ENCODE measurements at regions not wholly inside any gene's neighbourhood (a gene's known extent, or its start where the extent isn't known, plus 50 kb on each side); places are given as distances from the start of the nearest gene placed in this dataset.
"Not testable (repeated sequence)": the region's sequence is repeated elsewhere in the genome, so short reads cannot be mapped to it uniquely, and the experiment has no call there.

DNA sequence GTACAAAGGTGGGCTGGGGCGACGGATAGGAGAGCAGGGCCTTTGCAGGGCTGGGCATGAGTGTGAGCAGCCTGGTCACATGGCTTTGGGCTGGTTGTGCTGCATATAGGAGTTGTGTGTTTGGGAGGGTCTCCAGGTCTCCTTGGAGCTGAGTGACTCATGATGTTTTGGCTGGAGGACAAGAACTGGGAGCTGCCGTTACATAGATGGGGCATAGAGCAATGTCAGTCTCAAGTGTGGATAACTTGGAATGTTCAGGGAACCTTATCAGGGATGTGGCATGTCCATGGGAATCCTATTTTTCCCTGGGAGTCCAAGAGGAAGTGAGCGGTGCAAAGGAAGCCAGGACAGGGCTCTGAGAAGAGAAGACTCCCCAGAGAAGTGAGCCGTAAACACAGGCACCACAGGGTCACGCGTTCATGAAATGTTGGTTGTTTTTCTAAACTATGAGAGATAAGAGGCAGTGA, 136.4 kb upstream of the KCNE2 start:
- Mint-ChIP-seq H3K4me3 (no peak overlapping the region), H3K4me1 (ENCODE audit: low read depth in 2 of 2) (no peaks in the 10 kb centered on the region), H3K36me3 (ENCODE audit: insufficient read depth) (no peaks in the 10 kb centered on the region), H3K27me3 (peaks cover 3 to 11% of the 10 kb centered on the region in 2 donors), H3K9me3 (no peaks in the 10 kb centered on the region), H3K27ac (no peak overlapping the region)
- ATAC-seq (replicated peaks) = no peak
- no peak for DNase-seq

DNA sequence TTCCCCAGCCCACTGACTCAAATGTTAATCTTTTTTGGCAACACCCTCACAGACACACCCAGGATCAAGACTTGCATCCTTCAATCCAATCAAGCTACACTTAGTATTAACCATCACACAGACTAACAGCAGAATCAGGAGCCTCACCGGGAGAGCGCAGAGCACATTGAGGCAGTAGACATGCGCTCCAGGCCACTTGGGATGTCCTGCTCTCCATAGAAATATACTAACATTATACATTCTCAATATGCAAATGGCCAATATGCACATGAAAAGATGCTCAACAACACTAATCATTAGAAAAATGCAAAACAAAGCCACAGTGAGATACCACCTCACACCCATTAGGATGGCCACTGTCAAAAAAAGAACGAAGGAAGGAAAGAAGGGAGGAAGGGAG, 135.0 kb upstream of the KCNE2 start:
- no peak for DNase-seq
- Mint-ChIP-seq H3K4me1 (ENCODE audit: low read depth in 2 of 2) (no peaks in the 10 kb centered on the region), H3K27me3 (peaks cover 6 to 8% of the 10 kb centered on the region in 2 donors), H3K36me3 (ENCODE audit: insufficient read depth) (no peaks in the 10 kb centered on the region), H3K9me3 (no peaks in the 10 kb centered on the region), H3K27ac (no peak overlapping the region), H3K4me3 (no peak overlapping the region)
- no peak for ATAC-seq (replicated peaks)

DNA sequence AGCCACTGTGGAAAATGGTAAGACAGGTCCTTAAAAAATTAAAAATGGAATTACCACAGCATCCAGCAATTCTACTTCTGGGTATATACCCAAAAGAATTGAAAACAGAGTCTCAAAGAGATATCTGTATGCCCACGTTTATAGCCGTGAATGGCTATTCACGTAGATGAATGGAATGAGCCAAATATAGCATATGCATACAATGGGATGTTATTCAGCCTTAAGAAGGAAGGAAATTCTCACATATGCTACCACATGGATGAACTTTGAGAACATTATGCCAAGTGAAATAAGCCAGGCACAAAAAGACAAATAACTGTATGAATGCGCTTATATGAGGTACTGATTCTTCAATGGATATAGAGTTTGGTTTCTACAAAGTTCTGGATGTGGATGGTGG, 134.5 kb upstream of the KCNE2 start:
- no peaks in the 10 kb centered on the region for H3K4me1 Mint-ChIP-seq (ENCODE audit: low read depth in 2 of 2)
- H3K27ac Mint-ChIP-seq = no peak overlapping the region
- no peaks in the 10 kb centered on the region for H3K9me3 Mint-ChIP-seq
- H3K27me3 Mint-ChIP-seq = peaks cover 6 to 14% of the 10 kb centered on the region in 2 donors
- no peaks in the 10 kb centered on the region for H3K36me3 Mint-ChIP-seq (ENCODE audit: insufficient read depth)
- ATAC-seq (replicated peaks) = no peak
- no peak for DNase-seq
- H3K4me3 Mint-ChIP-seq = no peak overlapping the region

DNA sequence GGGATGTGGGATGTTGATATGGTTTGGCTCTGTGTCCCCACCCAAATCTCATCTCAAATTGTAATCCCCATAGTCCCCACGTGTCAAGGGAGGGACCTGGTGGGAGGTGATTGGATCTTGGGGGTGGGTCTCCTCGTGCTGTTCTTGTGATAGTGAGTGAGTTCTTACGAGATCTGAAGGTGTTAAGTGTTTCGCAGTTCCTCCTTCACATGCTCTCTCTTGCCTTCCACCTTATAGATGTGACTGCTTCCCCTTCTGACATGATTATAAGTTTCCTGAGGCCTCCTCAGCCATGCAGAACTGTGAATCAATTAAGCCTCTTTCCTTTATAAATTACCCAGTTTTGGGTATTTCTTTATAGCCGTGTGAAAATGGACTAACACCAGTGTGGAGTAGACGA, 130.1 kb upstream of the KCNE2 start:
- not testable (repeated sequence) for H3K27ac Mint-ChIP-seq; ATAC-seq (replicated peaks); H3K36me3 Mint-ChIP-seq (ENCODE audit: insufficient read depth); H3K4me1 Mint-ChIP-seq (ENCODE audit: low read depth in 2 of 2); H3K9me3 Mint-ChIP-seq; H3K4me3 Mint-ChIP-seq; DNase-seq
- H3K27me3 Mint-ChIP-seq = peaks cover 10 to 33% of the 10 kb centered on the region in 2 donors

DNA sequence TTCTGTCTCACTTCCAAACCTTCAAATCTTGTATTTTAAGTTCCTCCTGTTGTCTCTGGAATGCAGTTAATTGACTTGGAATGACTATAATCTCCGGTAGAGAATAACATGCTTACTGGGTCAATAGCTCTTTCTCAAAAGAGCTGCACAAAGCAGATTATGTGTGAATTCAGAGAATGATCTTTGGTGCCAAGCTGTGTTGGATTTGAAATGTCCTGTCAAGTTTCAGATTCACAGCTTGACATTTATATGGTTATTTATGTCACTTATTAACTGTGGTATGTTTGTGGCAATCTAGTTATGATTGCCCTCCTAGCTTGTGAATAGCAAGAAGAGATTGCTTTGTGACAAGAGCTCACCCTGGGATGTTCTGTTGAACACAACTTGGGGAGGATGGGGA, 128.3 kb upstream of the KCNE2 start:
- Mint-ChIP-seq H3K4me3 (no peak overlapping the region), H3K27me3 (peaks cover 6 to 33% of the 10 kb centered on the region in 2 donors), H3K4me1 (ENCODE audit: low read depth in 2 of 2) (no peaks in the 10 kb centered on the region), H3K9me3 (no peaks in the 10 kb centered on the region), H3K36me3 (ENCODE audit: insufficient read depth) (no peaks in the 10 kb centered on the region), H3K27ac (no peak overlapping the region)
- ATAC-seq (replicated peaks) (no peak), DNase-seq (no peak)

DNA sequence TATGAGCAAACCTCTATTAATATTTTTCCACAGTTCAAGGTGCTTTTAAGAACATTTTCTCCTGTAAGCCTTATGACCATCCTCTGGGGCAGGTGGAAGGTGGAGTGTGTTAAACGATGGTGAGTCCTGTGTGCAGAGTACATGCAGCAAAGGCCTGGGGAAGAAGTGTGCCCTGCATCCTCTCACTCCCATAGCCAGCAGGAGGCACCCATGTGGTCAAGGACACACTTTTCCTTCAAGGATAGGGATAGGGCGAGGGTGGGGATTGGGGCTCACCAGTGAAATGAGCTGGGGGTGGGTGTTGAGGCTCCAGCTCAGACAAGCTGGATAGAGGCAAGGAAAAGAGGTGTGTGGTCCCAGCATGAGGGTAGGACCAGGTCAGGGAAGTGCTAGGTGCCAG, 120.8 kb upstream of the KCNE2 start:
- no peaks in the 10 kb centered on the region for H3K36me3 Mint-ChIP-seq (ENCODE audit: insufficient read depth)
- no peaks in the 10 kb centered on the region for H3K4me1 Mint-ChIP-seq (ENCODE audit: low read depth in 2 of 2)
- no peak overlapping the region for H3K27ac Mint-ChIP-seq
- ATAC-seq (replicated peaks) (no peak), DNase-seq (no peak)
- no peak overlapping the region for H3K4me3 Mint-ChIP-seq
- no peaks in the 10 kb centered on the region for H3K9me3 Mint-ChIP-seq
- H3K27me3 Mint-ChIP-seq = no peaks in the 10 kb centered on the region

DNA sequence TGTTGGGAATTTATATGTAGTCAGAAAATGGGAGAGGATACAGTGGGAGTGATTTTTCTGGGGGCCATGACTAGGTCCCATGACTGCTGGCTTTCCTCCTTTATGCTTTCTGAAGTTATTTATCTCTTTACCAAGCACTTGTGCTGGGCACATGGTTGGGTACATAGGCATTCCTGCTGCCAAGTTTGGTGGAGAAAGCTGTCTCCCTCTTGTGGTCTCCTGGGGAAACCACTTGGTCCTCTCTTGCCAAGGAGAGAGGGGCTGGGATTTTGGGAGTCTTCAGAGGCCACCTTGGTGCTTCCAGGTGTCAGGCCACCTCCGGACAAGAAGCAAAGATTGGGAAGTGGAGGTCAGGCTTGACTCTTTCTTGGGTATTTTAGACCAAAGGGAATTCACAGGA, 120.2 kb upstream of the KCNE2 start:
- Mint-ChIP-seq H3K27me3 (no peaks in the 10 kb centered on the region), H3K4me1 (ENCODE audit: low read depth in 2 of 2) (no peaks in the 10 kb centered on the region), H3K4me3 (no peak overlapping the region), H3K9me3 (no peaks in the 10 kb centered on the region), H3K27ac (no peak overlapping the region), H3K36me3 (ENCODE audit: insufficient read depth) (no peaks in the 10 kb centered on the region)
- no peak for ATAC-seq (replicated peaks)
- DNase-seq = no peak

DNA sequence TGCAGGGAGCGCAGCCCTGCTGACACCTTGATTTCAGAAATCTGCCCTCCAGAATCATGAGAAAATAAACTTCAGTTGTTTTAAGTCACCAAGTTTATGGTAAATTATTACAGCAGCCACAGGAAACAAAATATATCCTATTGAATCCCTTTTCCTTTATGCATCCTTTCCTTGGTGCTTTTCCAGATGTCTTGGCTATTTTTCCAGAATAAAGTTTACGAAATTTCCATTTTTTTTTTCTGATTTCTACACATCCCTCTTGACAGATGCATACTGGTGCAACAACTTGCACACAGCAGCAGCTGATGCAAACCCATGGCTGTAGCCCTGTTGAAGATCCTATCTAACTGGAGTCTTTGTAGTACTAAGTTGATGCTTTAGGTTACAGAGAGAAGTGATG, 111.1 kb upstream of the KCNE2 start:
- DNase-seq (no peak), ATAC-seq (replicated peaks) (no peak)
- no peak overlapping the region for H3K27ac Mint-ChIP-seq
- no peaks in the 10 kb centered on the region for H3K4me1 Mint-ChIP-seq (ENCODE audit: low read depth in 2 of 2)
- H3K4me3 Mint-ChIP-seq = no peak overlapping the region
- peaks cover 10 to 32% of the 10 kb centered on the region in 2 donors for H3K27me3 Mint-ChIP-seq
- H3K36me3 Mint-ChIP-seq (ENCODE audit: insufficient read depth) = no peaks in the 10 kb centered on the region
- H3K9me3 Mint-ChIP-seq = peaks cover 7 to 11% of the 10 kb centered on the region in 2 donors

DNA sequence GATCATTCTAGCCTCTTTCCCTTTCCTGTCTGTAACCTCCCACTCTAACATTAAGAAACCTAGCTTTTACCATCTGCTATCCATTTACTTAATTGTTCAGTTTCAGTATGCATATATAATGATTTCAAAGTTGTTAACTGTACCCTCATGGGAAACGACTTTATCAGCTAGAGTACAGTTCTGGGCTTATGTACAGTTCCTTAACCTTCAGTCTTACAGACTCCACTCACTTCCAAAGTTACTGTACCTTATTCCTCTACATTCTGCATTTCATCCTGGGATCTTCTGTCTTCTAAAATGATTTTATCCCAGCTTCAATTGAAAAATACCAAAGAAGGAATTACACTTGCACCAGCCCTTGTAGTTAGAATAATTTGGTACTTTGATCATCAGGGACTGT, 108.7 kb upstream of the KCNE2 start:
- no peak for DNase-seq
- Mint-ChIP-seq H3K4me3 (no peak overlapping the region), H3K27me3 (peaks cover 16 to 35% of the 10 kb centered on the region in 2 donors), H3K4me1 (ENCODE audit: low read depth in 2 of 2) (no peaks in the 10 kb centered on the region), H3K9me3 (peaks cover 7 to 11% of the 10 kb centered on the region in 2 donors), H3K36me3 (ENCODE audit: insufficient read depth) (no peaks in the 10 kb centered on the region), H3K27ac (no peak overlapping the region)
- ATAC-seq (replicated peaks) = no peak

DNA sequence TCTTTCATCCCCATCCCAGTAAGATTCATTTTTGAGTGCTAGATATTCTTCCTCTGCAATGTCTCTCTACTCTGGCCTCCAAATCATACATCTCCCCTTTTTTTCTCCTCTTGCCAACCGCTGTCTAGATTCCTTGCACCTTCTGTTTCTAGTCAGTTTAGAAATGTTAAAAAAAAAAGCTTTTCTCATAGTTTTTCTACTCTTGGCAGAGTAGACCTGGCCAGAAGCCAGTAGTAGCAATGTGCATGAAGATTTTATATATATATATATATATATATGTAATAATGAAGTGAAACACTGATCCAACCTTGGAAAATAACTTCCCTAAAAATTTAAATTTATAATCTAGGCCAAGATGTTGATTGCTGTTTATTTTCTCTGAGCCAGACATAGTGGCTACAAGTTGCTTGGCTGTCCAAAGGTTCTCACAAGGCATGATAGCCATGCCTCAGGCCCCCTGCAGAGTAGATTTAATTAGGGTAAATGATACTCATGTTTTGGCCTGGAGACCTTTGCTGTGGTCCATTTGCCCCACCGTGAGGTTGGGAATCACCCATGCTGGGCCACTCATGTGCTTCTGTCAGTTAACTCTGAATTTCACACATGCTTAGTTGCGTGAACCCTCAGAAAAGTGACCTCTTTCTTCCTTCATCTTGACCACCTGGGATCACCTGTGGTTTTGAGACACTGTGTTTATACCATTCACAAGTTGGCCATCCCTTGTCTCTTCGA, 103.4 kb upstream of the KCNE2 start:
- Mint-ChIP-seq H3K36me3 (ENCODE audit: insufficient read depth) (no peaks in the 10 kb centered on the region), H3K4me1 (ENCODE audit: low read depth in 2 of 2) (no peaks in the 10 kb centered on the region), H3K27me3 (peaks cover 15 to 16% of the 10 kb centered on the region in 2 donors), H3K9me3 (peaks cover 9 to 11% of the 10 kb centered on the region in 2 donors), H3K27ac (no peak overlapping the region), H3K4me3 (no peak overlapping the region)
- DNase-seq = no peak
- ATAC-seq (replicated peaks) = no peak

DNA sequence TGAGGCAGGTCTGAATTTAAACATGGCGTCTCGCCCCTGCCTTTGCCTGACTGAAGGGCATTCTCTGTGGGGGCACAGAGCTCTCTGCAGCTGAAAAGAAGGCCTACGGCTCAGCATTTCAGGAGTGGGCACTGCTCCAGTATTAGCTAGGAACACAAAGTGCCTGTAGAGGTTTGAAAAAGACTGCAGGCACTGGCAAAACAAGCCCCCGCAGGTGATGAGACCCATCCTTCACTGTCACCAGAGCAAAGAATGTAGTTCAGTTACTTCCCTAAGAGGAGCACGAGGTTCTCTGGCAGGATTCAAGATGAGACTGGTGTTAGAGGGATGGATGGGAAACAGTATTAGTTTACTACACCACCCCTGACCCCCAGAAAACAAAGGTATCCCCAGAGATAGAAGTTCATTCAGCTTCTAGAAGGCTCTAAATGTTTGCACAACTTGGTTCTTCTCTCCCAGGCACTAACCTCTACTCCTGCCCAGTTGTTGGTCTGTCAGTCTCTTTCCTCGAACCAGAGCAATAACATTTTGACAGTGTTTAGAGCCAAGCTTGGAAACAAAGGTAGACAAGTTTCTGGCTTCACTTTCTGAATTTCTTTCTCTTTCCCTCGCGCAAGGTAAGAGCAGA, 101.9 kb upstream of the KCNE2 start:
- H3K27ac Mint-ChIP-seq = no peak overlapping the region
- H3K36me3 Mint-ChIP-seq (ENCODE audit: insufficient read depth) = no peaks in the 10 kb centered on the region
- DNase-seq = no peak
- peaks cover 11 to 14% of the 10 kb centered on the region in 2 donors for H3K27me3 Mint-ChIP-seq
- peaks cover 7 to 11% of the 10 kb centered on the region in 2 donors for H3K9me3 Mint-ChIP-seq
- no peaks in the 10 kb centered on the region for H3K4me1 Mint-ChIP-seq (ENCODE audit: low read depth in 2 of 2)
- no peak overlapping the region for H3K4me3 Mint-ChIP-seq
- no peak for ATAC-seq (replicated peaks)

DNA sequence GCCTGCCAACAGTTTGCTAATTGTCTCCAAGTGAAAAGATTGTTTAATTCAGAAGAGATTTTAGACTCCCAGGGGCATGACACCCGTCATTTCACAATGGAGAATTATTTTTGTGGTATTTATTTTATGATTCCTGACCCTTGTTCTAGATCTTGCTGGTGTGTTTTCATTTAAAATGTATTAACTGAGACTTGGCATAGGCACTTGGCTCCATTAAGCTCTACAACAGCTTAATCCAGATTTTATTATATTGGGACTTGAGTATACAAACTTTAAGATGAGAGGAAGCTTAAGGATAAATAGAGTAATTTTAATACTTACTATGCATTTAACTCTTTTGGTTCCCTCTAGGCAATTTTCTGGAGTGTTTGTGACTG, 101.3 kb upstream of the KCNE2 start:
- Mint-ChIP-seq H3K36me3 (ENCODE audit: insufficient read depth) (no peaks in the 10 kb centered on the region), H3K9me3 (peaks cover 7 to 11% of the 10 kb centered on the region in 2 donors), H3K4me1 (ENCODE audit: low read depth in 2 of 2) (no peaks in the 10 kb centered on the region), H3K27me3 (peaks cover 6 to 9% of the 10 kb centered on the region in 2 donors), H3K27ac (no peak overlapping the region), H3K4me3 (no peak overlapping the region)
- DNase-seq (no peak), ATAC-seq (replicated peaks) (no peak)

DNA sequence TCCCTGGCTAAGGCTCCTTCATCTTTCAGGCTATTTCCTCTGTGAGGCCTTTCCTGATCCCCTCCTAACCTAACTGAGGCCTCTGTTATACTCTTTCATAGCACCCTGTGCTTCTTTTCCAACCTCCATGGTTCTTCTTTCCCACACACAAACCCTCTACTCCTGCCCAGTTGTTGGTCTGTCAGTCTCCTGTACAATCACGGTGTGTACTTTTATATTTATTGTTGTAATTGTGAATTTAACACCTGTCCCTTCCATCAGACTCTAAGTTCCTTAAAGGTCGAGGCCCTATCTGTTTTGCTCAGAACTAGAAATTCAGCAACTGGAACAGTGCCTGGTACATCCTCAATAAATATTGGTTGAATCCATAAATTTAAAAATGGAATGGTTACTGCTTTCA, 100.2 kb upstream of the KCNE2 start:
- ATAC-seq (replicated peaks) = no peak
- Mint-ChIP-seq H3K27ac (no peak overlapping the region), H3K4me1 (ENCODE audit: low read depth in 2 of 2) (no peaks in the 10 kb centered on the region), H3K36me3 (ENCODE audit: insufficient read depth) (no peaks in the 10 kb centered on the region), H3K27me3 (peaks cover 9 to 10% of the 10 kb centered on the region in 2 donors), H3K4me3 (no peak overlapping the region), H3K9me3 (peaks cover 7 to 11% of the 10 kb centered on the region in 2 donors)
- no peak for DNase-seq

DNA sequence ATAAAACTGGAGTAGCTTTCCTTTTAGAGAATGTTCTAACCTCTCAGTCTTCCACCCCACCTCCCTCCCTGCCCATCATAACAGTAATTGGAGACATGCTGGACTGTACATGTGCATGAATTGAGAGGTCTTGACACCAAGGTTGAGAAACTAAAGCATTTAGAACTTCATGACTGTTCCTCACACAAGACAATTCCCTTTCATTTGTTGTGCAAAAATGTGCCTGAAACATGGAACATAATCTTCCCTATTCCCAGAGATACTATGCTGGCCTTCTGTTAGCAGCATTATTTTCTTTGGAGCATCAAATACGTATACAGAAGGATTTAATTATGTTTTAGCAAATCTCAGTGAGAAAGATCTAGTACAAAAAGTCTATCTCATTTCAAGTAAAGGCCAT, 97.5 kb upstream of the KCNE2 start:
- no peak for ATAC-seq (replicated peaks)
- H3K27me3 Mint-ChIP-seq = peaks cover 14 to 16% of the 10 kb centered on the region in 2 donors
- H3K4me3 Mint-ChIP-seq = no peak overlapping the region
- H3K36me3 Mint-ChIP-seq (ENCODE audit: insufficient read depth) = no peaks in the 10 kb centered on the region
- no peaks in the 10 kb centered on the region for H3K4me1 Mint-ChIP-seq (ENCODE audit: low read depth in 2 of 2)
- no peak overlapping the region for H3K27ac Mint-ChIP-seq
- DNase-seq = no peak
- H3K9me3 Mint-ChIP-seq = peaks cover 7 to 11% of the 10 kb centered on the region in 2 donors

All from effector memory CD8-positive, alpha-beta T cell (primary cell).